ENCODE measurements at regions not wholly inside any gene's neighbourhood (a gene's known extent, or its start where the extent isn't known, plus 50 kb on each side); places are given as distances from the start of the nearest gene placed in this dataset.
"Not testable (repeated sequence)": the region's sequence is repeated elsewhere in the genome, so short reads cannot be mapped to it uniquely, and the experiment has no call there.

DNA sequence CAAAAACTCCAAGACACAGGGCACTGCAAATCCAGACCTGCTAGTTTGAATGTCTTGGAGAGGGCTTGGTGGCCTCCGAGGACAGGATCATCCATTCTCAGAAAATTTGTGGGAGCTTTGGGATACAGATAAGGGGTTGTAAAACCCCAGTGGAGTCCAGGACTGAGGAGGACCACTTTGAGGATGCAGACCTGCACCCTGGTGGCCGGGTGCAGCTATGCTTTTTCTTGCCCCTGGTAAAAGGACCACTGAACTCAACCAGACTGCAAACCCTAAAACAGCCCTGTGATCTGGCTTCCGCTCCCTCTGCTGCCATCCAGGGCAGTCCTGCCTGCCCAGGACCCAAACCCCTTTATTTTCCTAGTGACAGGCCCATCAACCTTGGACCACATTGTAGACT, 169.5 kb upstream of the DAAM1 start:
- DNase-seq: no peak

DNA sequence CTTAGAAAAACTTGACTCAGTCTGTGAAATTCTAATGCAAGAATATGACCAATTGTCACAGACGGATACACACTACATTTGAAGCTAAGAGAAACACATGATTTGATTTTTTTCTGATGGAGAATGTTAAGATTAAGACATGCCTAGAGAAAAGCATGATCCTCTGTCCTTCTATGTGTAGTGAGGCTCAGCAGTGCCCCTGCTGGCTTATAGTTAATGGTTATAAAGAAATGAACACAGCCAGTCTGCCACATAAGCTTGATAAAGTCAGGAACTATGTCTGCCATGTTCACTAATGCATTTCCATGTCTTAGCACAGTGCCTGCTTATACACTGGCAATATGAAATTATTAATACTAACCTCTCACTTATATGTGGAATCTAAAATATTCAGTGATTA, 168.1 kb upstream of the DAAM1 start:
- DNase-seq: peak; percentile 4

DNA sequence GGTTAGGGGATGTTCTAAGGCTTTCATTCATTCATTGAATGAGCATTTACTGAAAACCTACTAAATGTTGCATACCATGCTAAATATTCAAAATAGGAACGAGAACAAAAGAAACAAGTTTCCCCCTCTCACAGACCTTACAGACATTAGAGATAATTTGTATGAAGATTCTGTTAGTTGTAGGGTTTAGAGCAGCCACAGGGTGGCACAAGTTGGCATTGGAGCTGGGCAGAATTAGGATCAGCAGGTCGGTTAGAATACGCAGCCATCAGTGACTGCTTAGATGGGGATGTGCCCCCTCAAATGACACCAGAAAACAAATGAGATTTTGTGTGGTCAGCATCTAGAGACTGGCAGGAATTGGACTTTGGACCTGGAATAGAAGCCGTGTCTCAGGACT, 166.3 kb upstream of the DAAM1 start:
- DNase-seq: no peak

DNA sequence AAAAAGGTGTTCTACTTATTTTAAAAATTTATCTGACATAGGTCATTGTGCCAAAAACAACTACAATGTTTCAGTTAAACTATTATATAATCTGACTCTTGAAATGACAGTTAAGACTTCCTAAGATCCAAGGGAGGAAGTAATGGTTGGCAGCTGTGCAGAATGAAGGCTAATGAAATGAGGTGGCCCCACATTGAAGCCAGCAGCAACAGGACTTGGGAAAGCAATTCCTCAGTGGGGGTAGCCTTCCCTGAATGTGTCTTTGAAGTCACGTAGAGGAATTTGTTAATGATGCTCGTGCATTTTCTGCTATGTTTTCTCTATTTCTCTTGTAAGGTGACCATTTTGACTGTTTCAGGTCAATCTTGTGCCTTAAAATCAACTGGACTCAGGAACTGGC, 162.4 kb upstream of the DAAM1 start:
- DNase-seq: no peak

DNA sequence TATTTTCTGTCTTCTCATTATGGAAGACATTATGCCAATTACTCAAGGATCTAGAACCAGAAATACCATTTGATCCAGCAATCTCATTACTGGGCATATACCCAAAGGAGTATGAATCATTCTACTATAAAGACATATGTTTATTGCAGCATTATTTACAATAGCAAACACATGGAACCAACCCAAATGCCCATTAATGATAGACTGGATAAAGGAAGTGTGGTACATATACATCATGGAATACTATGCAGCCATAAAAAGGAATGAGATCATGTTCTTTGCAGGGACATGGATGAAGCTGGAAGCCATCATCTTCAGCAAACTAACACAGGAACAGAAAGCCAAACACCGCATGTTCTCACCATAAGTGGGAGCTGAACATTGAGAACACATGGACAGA, 161.8 kb upstream of the DAAM1 start:
- not testable (repeated sequence) for DNase-seq

DNA sequence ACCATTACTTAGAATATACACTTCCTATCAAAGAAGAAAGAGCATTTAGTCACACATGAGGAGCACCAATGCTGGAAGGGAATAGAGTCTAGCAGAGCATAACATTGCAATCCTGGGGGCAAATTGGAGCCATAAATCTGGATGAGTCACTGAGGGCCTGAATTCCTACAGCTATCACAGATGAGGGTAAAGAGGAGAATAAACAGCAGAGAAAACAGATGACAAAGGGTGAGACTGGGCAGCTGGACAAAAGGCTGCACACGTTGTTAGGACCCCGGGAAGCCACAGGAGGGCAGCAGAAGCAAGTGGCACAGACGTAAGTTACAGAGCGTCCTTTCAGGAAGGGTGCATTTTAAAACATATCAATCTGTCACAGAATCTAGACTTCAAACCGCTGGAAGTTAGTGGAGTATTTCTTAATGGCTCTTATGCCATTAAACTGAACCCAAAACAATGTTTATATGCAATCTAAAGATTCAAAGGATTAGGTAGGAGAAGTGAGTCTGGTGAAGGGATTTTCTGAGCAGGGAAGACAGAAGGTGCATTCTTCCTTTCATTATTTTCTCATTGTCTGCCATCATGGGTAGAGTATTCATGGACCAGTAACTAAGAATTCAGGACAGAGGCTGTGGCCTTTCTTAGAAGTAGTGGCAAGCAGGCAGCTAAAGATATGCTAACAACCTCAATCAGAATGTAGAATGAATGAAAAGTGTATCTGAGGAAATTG, 159.8 kb upstream of the DAAM1 start:
- peak; percentile 54 for DNase-seq

DNA sequence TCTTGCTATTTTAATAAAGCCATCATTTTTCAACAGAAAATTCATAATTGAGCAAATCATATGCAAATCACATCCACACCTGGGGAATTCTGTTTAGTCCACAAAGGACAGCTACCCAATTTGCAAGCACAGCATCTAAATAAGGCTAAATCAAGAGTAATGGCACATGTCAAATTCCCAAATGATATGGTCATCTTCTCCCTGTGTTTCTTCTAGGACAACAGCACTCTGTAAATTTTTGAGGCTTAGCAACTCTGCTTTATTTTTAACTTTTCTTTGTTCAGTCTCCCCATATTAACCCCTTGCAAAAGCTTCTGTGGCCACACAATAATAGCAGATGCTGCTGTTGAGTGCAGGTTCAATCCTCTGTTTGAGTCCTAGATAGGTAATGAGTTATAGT, 155.6 kb upstream of the DAAM1 start:
- DNase-seq: no peak

DNA sequence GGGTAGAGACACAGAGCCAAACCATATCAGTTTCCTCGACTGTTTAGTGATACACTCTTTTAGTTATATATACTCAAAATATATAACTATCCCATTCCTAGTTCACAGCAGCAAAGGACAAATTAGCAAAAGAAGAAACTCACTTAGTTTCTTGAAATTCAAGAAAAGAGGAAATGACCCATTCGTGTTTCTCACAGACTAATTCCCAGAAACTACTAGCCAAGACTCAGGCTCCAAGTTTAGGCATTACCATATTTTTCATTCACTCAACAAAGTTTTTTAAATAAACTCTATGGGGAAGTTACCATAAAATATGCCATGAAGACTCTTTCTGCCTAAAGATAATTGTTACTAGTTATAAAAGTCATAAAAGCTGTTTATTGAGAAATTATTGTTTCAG, 152.3 kb upstream of the DAAM1 start:
- DNase-seq: no peak

DNA sequence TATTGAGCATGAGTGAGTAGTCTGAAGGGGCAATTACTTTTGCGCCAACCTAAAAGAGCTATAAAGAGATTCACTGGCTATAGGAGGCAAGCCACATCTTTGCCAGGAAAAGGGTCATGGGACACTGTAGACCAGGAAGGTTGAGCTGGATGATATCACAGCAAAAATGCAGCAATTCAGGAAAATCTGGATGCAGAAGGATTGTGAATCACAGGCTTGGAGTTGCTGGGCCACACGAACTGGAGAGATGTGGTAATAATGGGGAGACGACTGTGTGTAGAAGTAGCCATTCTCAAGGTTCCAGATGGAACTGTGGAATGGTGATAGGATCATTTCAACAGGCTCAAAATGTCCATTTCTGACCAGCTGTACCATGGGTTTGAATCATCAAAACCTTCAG, 151.4 kb upstream of the DAAM1 start:
- no peak for DNase-seq

DNA sequence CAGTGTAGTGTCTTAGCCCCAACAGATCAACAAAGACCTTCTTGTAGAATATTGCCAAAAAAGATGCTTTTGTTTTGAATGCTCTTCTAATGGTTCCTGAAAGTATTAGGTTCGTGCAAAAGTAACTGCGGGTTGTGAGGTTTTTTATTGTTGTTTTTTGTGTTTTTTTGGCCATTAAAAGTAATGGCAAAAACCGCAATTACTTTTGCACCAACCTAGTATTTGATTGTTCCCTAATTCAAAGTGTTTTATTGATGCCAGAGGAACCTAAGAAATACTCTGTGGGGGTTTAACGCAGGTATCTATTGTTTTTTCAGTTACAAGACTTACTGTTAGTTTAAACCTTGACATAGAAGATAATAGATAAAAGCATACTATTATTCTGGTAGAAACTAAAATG, 150.8 kb upstream of the DAAM1 start:
- no peak for DNase-seq

DNA sequence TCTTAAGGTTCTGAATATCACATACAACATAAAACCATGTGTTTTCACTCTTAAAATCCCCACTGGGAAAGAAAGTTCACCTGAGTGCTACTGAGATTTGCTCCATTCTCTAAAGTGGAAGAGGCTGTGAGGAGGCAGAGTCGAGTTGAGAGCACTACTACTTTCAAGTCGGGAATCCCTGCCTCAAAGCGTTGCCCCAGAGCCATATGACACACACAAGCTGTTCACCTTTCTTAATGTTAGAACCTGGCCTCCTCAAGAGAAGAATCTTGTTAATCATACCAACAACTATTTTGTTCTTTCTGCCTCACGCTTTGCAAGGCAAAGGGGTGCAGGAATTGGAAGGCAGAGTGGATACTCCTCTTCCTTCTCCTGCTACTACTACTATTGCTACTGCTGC, 149.7 kb upstream of the DAAM1 start:
- no peak for DNase-seq

DNA sequence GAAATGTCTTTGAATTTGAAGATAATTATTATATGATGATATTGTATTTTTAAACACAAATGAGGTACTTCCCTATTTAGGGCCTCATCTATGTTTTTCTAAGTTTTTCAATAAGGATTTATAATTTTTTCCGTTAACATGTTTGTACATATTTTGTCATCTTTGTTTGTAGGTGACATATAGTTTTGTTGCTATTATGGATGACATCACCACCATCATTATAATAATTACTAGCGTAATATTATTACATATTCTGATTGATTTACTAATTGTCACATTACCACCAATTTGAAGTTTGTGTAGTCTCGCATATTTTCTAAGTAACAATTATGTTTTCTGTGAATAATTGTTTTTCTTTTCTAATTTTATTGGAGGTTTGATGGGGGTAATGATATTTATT, 147.2 kb upstream of the DAAM1 start:
- no peak for DNase-seq

DNA sequence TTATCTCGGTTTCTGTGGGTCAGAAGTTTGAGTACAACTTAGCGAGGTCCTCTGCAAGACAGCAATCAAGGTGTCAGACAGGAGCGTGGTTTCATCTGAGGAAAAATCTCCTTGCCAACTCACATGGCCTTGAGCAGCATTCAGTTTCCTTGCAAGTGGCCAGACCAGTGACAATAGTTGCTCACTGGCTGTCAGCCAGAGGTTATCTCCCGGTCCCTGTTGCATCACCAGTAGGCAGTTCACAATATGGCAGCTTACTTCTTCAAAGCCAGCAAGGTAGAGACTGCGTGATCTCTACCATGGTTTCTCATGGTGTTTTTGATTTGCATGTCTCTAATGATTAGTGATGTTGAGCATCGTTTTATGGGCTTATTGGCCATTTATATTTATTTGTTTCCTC, 143.8 kb upstream of the DAAM1 start:
- DNase-seq: no peak

DNA sequence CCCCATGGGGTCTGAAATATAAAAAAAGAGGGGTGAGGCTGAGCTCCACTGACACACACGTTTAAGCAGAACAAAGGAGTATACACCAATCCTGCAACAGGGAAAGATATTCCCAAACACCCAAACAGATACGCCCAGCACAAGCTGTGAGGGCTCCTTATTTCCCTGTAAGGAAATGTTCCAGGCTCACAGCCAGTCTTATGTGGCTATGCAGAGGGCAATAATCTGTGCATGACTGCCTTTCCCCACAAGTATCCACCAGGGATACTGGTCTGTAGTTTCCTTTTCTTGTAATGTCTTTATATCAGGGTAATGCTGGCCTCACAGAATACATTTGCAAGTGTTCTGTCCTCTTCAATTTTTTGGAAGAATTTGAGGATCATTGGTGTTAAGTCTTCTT, 141.7 kb upstream of the DAAM1 start:
- DNase-seq: no peak

DNA sequence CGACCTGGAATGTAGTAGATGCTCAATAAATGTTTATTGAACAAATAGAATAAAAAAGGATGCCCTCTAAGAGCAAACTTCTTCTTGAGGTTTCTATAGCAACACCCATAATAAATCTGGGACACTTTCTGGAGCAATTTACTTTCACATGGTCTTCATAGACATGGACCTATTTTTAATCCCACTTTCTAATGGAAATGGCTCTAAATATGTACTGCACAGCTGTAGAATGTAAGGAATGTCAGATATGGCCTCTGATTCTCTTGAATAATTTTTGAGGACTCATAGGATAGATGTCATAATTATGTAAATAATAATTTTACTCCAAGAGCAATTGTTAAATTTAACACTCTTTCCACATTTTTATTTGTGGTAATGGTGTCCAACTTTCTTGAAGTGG, 133.5 kb upstream of the DAAM1 start:
- DNase-seq: no peak

DNA sequence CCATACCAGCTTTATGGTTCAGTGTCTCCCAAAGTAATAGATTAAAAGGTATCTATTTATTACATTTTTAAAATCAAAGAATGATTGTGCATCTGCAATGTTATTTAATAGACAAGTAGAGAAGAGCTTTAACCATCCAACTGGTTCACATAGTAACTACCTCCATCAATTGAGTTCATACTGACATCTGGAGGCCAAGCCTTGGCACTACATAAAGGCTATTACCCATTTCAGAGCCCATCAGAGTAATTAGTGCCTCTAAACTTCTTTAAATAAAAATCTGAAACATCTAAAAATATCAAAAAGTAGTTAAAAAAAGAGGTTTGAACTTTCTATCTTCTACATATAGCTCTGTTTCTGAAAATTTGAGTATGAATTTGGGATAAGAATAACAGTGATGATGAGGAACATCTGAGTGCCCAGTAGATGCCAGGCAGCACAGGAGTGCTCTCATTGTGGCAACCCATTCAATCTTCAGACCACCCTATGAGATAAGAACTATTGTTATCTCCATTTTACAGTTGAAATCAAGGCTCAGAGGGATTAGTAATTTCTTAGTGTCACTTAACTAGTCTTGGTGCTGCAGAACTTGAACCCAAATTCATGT, 132.9 kb upstream of the DAAM1 start:
- DNase-seq: peak; percentile 31

DNA sequence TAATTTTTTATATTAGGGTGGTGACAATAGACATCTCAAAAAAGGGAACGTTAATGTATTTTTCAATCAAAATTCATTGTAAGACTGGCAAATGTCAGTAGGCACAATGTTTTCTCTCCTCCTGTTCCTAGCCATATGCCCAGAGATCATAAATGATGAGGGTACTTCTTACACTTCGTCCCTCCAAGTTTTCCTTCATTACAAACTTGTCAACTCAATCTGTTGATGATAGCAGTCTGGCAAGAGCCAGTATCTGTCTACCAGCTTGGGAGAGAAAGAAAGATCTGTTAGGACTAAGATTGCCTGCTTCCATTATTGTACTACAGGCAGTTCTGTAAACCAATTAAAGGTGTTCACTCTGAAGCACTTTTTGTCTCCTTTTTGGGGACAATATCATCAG, 130.9 kb upstream of the DAAM1 start:
- no peak for DNase-seq

DNA sequence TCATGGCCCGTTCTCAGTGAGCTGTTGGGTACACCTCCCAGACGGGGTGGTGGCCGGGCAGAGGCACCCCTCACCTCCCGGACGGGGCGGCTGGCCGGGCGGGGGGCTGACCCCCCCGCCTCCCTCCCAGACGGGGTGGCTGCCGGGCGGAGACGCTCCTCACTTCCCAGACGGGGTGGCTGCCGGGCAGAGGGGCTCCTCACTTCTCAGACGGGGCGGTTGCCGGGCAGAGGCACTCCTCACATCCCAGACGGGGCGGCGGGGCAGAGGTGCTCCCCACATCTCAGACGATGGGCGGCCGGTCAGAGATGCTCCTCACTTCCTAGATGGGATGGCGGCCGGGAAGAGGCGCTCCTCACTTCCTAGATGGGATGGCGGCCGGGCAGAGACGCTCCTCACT, 129.7 kb upstream of the DAAM1 start:
- DNase-seq: not testable (repeated sequence)

DNA sequence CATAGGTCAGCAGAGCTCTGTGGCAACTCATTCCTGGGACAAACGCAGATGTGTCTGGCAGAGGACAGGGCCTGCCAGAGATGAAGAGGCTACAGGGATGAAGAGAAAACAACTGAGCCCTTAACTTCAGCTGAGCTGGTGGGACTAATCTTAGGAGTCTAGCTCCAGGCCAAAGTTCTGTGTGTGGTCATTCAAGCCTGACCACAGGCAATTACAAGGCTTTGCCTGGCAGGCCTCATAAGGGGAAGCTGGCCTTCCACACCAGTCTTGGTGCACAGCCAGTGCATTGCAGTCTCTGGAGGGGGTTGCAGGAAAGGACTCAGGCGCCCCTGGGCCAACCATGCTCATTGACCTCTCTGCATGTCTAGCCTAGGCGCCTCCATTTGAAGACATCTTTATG, 127.6 kb upstream of the DAAM1 start:
- DNase-seq: no peak

DNA sequence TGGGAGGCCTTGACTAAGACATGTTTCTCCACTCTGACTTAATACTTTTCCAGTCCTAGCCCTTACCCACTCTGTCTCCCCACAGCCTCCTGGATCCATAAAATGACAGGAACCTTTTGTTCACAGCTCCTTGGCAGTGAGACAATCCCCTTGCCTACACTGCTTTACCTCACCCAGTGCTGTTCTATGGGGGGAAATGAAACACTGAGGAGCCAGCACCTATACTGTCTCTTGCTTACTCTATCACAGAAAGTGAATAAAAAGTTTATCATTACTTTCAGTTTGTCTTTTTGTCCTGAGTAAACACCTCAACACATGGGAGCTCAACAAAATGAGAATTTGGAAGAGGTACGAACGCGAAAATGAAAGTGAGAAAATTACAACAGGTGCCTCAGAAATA, 127.2 kb upstream of the DAAM1 start:
- DNase-seq: no peak

DNA sequence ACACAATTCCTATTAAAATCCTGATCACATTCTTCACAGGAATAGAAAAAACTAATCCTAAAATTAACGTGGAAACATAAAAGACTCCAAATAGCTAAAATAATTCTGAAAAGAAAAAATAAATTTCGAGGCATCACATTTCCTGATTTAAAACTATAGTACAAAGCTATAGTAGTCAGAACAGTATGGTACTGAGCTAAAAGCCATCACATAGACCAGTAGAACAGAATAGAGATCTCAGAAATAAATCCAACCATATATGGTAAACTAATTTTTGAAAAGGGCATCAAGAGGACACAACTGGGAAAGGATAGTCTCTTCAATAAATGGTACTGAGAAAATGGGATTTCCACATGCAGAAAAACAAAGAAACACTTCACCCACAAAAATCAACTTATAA, 125.2 kb upstream of the DAAM1 start:
- no peak for DNase-seq

DNA sequence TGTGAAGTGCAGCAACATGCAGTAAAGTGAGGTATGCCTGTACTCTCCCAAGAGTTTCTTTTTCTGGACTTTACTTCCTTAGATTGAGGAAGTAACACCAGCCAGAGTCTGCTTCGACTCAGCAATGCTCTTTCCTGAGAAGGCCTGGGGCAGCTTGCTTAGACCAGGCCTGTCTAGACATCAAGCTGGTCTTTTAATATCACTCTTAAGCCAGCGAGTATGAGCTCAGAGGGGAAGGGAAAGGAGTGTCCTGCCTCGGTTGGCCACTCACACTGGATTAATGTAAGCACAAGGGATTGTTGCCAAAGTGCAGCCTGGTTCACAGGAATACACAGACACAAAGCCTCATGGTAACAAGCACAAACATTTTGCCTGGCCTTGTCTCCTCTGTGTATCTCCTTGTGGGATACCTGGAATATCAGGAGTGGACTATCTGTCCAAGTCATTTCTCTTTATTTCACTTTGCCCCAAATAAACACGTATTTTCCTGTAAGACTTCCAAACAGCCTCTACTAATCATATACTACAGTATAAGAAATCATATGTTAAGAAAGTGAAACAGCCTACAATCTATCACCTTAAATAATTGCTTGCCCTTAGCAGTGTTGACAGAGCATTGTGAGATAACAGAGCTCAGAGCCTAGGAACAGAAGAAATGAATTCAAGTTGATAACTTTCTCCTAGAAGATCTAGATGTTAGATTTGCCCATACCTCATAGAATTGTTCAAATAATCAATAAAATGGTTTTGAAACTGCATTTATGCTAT, 121.2 kb upstream of the DAAM1 start:
- DNase-seq: no peak

DNA sequence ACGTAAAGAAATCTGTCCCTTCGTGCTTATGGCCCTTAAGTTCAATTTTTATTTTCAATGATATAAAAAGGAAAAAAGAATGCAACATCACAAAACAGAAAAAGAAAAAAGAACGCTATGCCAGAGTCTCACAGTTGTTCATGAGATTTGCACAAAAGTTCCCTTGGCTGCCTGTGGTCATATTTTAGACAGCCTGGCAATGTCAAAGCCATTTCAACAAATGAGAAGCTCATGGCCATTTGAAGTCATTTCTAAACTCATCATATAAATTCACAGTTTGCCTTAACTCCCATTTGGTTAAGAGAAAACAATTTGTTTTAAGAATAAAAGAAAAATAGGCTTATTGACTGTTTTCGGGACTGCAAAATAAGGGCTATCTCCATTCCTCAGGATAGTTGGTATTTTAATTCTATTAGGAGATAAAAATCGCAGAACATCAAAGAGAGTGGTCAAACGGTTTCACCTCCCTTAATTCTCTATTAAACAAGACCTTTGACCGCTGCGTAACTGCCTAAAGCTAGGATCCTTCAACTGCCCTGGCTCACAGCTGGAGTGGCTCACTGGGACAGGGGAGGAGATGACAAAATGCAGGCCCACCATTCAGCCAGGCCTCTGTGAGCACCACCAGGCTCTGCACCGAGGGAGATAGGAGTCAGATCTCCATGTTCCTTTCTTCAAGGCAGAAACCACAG, 119.2 kb upstream of the DAAM1 start:
- no peak for DNase-seq

DNA sequence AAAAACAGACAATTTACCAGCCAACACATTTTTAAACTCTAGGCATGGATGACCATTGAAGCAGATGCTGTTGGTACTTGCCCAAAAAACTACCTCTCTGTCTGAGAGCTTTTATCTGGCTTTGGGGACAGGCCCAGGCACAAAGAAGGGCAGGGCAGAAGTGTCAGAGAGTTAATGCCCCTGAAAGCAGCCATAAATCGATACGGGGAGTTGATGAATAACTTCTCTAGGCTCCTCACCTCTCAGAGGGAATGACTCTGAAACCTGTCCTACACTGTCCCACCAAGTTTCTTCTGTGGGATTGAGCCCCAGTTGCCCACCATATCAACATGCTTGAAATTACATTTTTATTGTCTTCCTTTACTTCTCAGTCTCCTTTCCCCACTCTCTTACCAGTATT, 113.0 kb upstream of the DAAM1 start:
- DNase-seq: no peak

All from stimulated activated CD4-positive, alpha-beta T cell treated with anti-CD3 and anti-CD28 coated beads, Interleukin-15, amount 100 ng/mL, for 24 hours (primary cell).